ENCODE measurements at regions not wholly inside any gene's neighbourhood (a gene's known extent, or its start where the extent isn't known, plus 50 kb on each side); places are given as distances from the start of the nearest gene placed in this dataset.

DNA sequence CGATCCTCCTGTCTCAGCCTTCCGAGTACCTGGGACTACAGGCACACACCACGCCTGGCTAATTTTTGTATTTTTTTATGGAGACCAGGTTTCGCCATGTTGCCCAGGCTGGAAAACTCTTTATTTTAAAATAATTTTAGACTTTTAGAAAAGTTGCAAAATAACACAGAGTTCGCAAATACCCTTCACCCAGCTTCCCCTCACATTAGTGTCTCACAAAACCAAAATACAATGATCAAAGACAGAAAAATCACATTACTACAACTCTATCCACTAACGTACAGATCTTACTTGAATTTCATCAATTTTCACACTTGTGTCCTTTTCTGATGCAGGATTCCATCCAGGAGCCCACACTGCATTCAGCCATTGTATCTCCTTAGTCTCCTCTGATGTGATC, 58.8 kb upstream of the ERRFI1 start:
- TF ChIP-seq CTCF (conservative IDR thresholded peaks at IDR 0.05) (no peak), ZFX (IDR thresholded peaks at IDR 0.05) (no peak)
